ENCODE measurements at regions not wholly inside any gene's neighbourhood (a gene's known extent, or its start where the extent isn't known, plus 50 kb on each side); places are given as distances from the start of the nearest gene placed in this dataset.

DNA sequence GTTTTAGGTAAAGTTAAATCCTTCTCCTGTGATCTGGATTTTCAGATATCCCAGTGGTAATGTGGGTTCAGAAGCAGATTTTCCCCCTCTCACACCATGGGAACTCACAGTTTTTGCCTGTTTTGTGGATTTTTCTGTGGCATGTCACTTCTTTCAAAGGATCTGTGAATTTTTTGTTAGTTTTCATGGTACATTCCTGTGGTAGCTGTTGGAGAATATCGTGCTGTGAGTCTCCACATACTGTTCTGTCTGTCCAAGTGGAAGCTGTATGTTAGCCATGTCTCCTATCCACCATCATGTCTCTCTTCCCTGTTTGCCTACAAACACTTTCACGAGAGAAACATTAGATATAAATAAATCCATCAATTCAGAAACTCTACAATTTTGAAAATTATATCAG lies 378.7 kb upstream of the ADGRB3 start:
- no peak for TF ChIP-seq POLR2A (IDR thresholded peaks at IDR 0.05)
- TF ChIP-seq CTCF (IDR thresholded peaks at IDR 0.05): no peak
